DND-41 (cell line): ENCODE measurements at regions not wholly inside any gene's neighbourhood (a gene's known extent, or its start where the extent isn't known, plus 50 kb on each side); places are given as distances from the start of the nearest gene placed in this dataset.

Source experiments
- EZH2 ChIP-seq: IDR thresholded peaks from 3 replicates; pipeline ENCODE4 v1.6.1; 2012; ENCODE audit warnings: borderline replicate concordance, low read depth, mild to moderate bottlenecking, moderate library complexity, low read length, inconsistent platforms; ENCODE audit not compliant: severe bottlenecking
- TF ChIP-seq, protein P1 (sequence below): IDR thresholded peaks from 2 replicates; pipeline ENCODE4 v1.5.1; 2012; ENCODE audit warnings: borderline replicate concordance, low read length, moderate library complexity, mild to moderate bottlenecking; ENCODE audit not compliant: poor library complexity, severe bottlenecking; ENCODE audit errors: extremely low read depth

DNA sequence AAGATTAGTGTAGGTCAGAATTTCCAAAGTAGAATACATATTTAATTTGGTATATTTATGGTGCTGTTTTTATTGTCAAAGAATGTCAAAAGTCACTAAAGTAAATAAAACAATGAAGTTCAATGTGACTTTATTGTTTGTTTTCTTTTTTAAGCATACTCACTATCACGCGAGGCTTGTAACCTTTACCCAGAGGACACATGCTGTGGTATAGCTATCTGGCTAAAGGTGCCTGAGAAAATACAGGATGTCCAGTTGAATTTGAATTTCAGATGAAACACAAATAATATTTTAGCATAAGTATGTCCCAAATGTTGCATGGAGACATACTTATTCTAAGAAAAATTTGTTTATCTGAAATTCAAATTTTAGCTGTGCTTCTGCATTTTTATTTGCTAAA lies 103.3 kb upstream of the KLF7 start:
- TF ChIP-seq EZH2 = no peak
- TF ChIP-seq, protein P1, sequence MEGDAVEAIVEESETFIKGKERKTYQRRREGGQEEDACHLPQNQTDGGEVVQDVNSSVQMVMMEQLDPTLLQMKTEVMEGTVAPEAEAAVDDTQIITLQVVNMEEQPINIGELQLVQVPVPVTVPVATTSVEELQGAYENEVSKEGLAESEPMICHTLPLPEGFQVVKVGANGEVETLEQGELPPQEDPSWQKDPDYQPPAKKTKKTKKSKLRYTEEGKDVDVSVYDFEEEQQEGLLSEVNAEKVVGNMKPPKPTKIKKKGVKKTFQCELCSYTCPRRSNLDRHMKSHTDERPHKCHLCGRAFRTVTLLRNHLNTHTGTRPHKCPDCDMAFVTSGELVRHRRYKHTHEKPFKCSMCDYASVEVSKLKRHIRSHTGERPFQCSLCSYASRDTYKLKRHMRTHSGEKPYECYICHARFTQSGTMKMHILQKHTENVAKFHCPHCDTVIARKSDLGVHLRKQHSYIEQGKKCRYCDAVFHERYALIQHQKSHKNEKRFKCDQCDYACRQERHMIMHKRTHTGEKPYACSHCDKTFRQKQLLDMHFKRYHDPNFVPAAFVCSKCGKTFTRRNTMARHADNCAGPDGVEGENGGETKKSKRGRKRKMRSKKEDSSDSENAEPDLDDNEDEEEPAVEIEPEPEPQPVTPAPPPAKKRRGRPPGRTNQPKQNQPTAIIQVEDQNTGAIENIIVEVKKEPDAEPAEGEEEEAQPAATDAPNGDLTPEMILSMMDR = no peak
